SHP77 treated with DMSO at 0.1 percent for 48 hours (cell line): ENCODE measurements at regions not wholly inside any gene's neighbourhood (a gene's known extent, or its start where the extent isn't known, plus 50 kb on each side); places are given as distances from the start of the nearest gene placed in this dataset.

Experiments
- DNase-seq: peaks from one replicate; lab custom pipeline; 2025; lab: John Stamatoyannopoulos, UW

GRCh38 chr3:103367481-103367880, 932.7 kb downstream of the ZPLD1 start:
- DNase-seq: no peak

GRCh38 chr3:103371411-103371810, 936.6 kb downstream of the ZPLD1 start:
- no peak for DNase-seq

GRCh38 chr3:103372031-103372430, 937.2 kb downstream of the ZPLD1 start:
- no peak for DNase-seq

- no peak for DNase-seq
These were observed 945.6 kb downstream of the ZPLD1 start for GRCh38 chr3:103380391-103380790.

GRCh38 chr3:103381296-103382079, 946.7 kb downstream of the ZPLD1 start:
- no peak for DNase-seq

GRCh38 chr3:103385961-103386656, 951.3 kb downstream of the ZPLD1 start:
- DNase-seq: no peak

GRCh38 chr3:103388214-103388613, 953.4 kb downstream of the ZPLD1 start:
- DNase-seq: no peak

GRCh38 chr3:103389356-103389755, 954.5 kb downstream of the ZPLD1 start:
- DNase-seq: no peak

GRCh38 chr3:103393395-103394186, 958.8 kb downstream of the ZPLD1 start:
- no peak for DNase-seq

GRCh38 chr3:103403191-103403590, 968.4 kb downstream of the ZPLD1 start:
- no peak for DNase-seq

GRCh38 chr3:103406320-103406850, 971.6 kb downstream of the ZPLD1 start:
- no peak for DNase-seq

- no peak for DNase-seq
These were observed 975.4 kb downstream of the ZPLD1 start for GRCh38 chr3:103410231-103410630.

GRCh38 chr3:103421460-103421859, 986.6 kb downstream of the ZPLD1 start:
- no peak for DNase-seq

- no peak for DNase-seq
These were observed 1003.1 kb downstream of the ZPLD1 start for GRCh38 chr3:103437883-103438282.

GRCh38 chr3:103440539-103441203, 1005.9 kb downstream of the ZPLD1 start:
- DNase-seq: no peak

- DNase-seq: no peak
These were observed 1012.3 kb downstream of the ZPLD1 start for GRCh38 chr3:103446953-103447629.

GRCh38 chr3:103453152-103453551, 1018.3 kb downstream of the ZPLD1 start:
- DNase-seq: no peak

- DNase-seq: no peak
These were observed 1025.0 kb downstream of the ZPLD1 start for GRCh38 chr3:103459815-103460214.

GRCh38 chr3:103470498-103470897, 1035.7 kb downstream of the ZPLD1 start:
- no peak for DNase-seq

GRCh38 chr3:103494011-103494410, 1059.2 kb downstream of the ZPLD1 start:
- no peak for DNase-seq

- DNase-seq: no peak
These were observed 1059.7 kb downstream of the ZPLD1 start for GRCh38 chr3:103494512-103494911.
